Esophagus muscularis mucosa (tissue), 4 donors: ENCODE measurements at regions not wholly inside any gene's neighbourhood (a gene's known extent, or its start where the extent isn't known, plus 50 kb on each side); places are given as distances from the start of the nearest gene placed in this dataset.

Experiments
- EP300 ChIP-seq: sonication (generic); formaldehyde crosslinking; IDR thresholded peaks from one replicate; pipeline ENCODE4 v1.6.1; 2017; ENCODE audit warnings: antibody characterized with exemption
- POLR2A ChIP-seq: fragments of 450-650 bp; IDR thresholded peaks from one replicate; pipeline ENCODE4 v1.6.1; 2017; ENCODE audit warnings: antibody characterized with exemption, moderate library complexity, mild to moderate bottlenecking, low read depth
- TF ChIP-seq, protein P1 (sequence below), 3 experiments: fragments of 200-600 bp in 2 of 3; fragments of 450-650 bp in 1 of 3; sonication (generic) in 2 of 3; IDR thresholded peaks; one replicate each; pipeline ENCODE4 v1.5.1; 2017 to 2019; ENCODE audit warnings: antibody characterized with exemption in 3 of 3, mild to moderate bottlenecking in 2 of 3, moderate library complexity in 1 of 3

DNA sequence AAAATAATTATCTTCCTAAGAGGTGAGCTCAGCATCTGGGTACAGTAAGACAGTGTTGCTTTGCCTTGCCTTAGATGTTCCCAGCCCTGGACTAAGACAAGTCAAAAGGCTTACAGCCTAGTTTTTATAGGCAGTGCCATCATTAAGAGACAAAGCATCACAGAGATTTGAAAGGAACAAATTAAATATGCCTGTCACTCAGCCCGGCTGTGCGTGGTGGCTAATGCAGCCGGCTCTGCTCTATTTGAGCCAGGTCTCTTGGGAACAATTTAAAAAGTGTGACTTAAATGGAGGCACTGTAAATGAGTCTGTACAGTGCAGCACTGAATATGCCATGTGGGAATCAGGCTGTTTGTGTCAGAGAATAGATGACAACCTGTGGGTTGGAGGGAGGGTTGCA lies 1687.4 kb upstream of the FLRT2 start:
- TF ChIP-seq POLR2A (no peak), EP300 (no peak)
- TF ChIP-seq, protein P1, sequence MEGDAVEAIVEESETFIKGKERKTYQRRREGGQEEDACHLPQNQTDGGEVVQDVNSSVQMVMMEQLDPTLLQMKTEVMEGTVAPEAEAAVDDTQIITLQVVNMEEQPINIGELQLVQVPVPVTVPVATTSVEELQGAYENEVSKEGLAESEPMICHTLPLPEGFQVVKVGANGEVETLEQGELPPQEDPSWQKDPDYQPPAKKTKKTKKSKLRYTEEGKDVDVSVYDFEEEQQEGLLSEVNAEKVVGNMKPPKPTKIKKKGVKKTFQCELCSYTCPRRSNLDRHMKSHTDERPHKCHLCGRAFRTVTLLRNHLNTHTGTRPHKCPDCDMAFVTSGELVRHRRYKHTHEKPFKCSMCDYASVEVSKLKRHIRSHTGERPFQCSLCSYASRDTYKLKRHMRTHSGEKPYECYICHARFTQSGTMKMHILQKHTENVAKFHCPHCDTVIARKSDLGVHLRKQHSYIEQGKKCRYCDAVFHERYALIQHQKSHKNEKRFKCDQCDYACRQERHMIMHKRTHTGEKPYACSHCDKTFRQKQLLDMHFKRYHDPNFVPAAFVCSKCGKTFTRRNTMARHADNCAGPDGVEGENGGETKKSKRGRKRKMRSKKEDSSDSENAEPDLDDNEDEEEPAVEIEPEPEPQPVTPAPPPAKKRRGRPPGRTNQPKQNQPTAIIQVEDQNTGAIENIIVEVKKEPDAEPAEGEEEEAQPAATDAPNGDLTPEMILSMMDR (IDR thresholded peaks at IDR 0.05), result no peak
